ENCODE measurements at regions not wholly inside any gene's neighbourhood (a gene's known extent, or its start where the extent isn't known, plus 50 kb on each side); places are given as distances from the start of the nearest gene placed in this dataset.

DNA sequence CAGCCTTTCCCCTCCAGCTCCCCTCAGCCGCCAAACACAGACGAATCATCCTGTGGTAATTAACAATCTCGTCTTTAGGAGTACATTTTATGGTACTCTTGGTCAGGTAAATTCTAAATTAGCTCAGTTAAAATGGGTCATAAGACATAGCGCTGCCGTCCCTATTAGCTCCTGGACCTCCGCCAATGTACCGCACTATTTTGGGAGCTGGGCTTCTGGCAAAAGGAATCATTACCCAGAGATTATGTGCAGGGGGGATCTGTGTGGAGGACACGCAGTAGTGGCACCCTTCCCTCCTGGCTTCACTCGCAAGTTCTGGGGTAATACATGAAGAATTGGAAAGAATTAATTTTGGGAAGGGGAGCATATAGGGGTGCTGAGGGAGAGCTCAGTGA, 68.6 kb upstream of the ONECUT1 start:
- DNase-seq (ENCODE audit: low spot score), result no peak

DNA sequence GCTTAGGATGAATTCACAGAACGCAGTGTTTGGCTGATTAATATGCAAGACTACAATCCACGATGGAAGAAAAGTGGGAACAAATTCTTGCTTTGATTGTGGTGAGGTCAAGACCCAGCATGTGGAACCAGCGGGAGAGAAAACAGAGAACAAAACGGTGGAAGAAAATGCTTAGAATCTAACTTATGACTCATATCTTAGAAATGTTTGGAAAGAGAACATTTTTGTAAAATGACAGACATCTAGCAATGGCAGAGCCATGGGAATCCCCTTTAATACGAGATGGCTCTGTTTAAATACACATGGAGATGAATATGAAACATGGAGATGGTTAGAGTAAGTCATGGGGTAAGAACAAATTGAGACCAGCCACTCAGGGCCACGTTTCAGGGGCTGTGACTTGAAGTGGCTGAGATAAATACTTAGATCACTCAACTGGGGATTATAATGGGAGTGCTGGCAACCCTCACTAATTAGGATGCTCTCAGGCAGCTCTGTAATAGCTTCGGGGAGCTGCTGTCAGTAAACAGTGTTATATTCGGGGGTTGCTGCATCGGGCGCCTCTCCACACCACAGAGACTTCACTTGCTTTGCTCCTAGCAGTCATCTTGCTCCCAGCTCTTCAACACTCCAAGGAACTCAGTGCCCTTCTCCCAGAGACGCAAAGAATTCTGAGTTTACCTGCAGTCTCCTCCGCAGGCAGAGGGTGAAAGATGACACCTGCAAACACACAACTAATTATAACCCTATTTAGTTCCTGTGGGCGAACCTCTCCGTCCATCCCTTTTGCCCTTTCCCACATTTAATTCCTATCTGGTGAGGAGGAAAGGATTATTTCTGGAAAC, 68.0 kb upstream of the ONECUT1 start:
- no CpG with 5 or more reads among the region's 14 CpGs for whole genome bisulfite sequencing, 2 donors (ENCODE audit: extremely low coverage in 2 of 2, insufficient read length in 2 of 2, insufficient replicate concordance in 1 of 2)
- no peak overlapping the region for H2AK5ac ChIP-seq (ENCODE audit: low read depth, low read length)
- H3K9ac ChIP-seq (ENCODE audit: low read depth, low read length, poor library complexity), result no peak overlapping the region
- H4K91ac ChIP-seq (ENCODE audit: low read depth, low read length, poor library complexity), result no peak overlapping the region
- H3K14ac ChIP-seq (ENCODE audit: low read length), result no peak overlapping the region
- no peaks in the 10 kb centered on the region for H3K79me1 ChIP-seq (ENCODE audit: low read depth, low read length)
- H2BK5ac ChIP-seq (ENCODE audit: low read length), result no peak overlapping the region
- no peak overlapping the region for H3K4me2 ChIP-seq (ENCODE audit: insufficient read depth, low read length, poor library complexity, severe bottlenecking)
- no peaks in the 10 kb centered on the region for H3K36me3 ChIP-seq (replicated peaks in 1 of 2; ENCODE audit: control insufficient read depth in 2 of 2, insufficient read depth in 2 of 2, low read length in 2 of 2)
- H3K27ac ChIP-seq (replicated peaks; ENCODE audit: low read length), result peak overlapping the region; percentile 34
- peak overlapping the region; percentile 45 for H2AFZ ChIP-seq (ENCODE audit: low read length)
- peaks cover 16 to 21% of the 10 kb centered on the region in 2 donors for H3K4me1 ChIP-seq (ENCODE audit: control insufficient read depth in 2 of 2, insufficient read depth in 1 of 2, low read depth in 1 of 2, low read length in 2 of 2)
- H3K27me3 ChIP-seq (ENCODE audit: control insufficient read depth in 3 of 3, insufficient read depth in 3 of 3, low read depth in 1 of 3, low read length in 3 of 3), result no peaks in the 10 kb centered on the region
- peaks cover 0 to 2% of the 10 kb centered on the region in 2 donors for H3K9me3 ChIP-seq (replicated peaks in 1 of 2; ENCODE audit: control insufficient read depth in 2 of 2, insufficient read depth in 1 of 2, low read depth in 1 of 2, low read length in 2 of 2)
- H2BK12ac ChIP-seq (ENCODE audit: low read length), result no peak overlapping the region
- H2BK15ac ChIP-seq (ENCODE audit: low read length), result no peak overlapping the region
- no peak overlapping the region for H3K4ac ChIP-seq (ENCODE audit: low read length)
- H3K18ac ChIP-seq (ENCODE audit: low read length), result no peak overlapping the region
- no peak overlapping the region for H4K8ac ChIP-seq (ENCODE audit: low read depth, low read length)
- no peak overlapping the region for H3K4me3 ChIP-seq (ENCODE audit: low read length in 2 of 2)
- peak; percentile 37 for DNase-seq (ENCODE audit: low spot score)
- H3K23ac ChIP-seq (ENCODE audit: low read depth, low read length, poor library complexity), result no peak overlapping the region
- no peak overlapping the region for H2BK120ac ChIP-seq (ENCODE audit: low read depth, low read length)

More for the DNA sequence above, 68.6 kb upstream of the ONECUT1 start:
- Histone ChIP-seq H4K91ac (ENCODE audit: low read depth, low read length, poor library complexity) (no peak overlapping the region), H2BK15ac (ENCODE audit: low read length) (no peak overlapping the region), H2AK5ac (ENCODE audit: low read depth, low read length) (no peak overlapping the region), H3K27ac (replicated peaks; ENCODE audit: low read length) (no peak overlapping the region), H3K18ac (ENCODE audit: low read length) (peak overlapping the region; percentile 17), H4K8ac (ENCODE audit: low read depth, low read length) (no peak overlapping the region), H2BK12ac (ENCODE audit: low read length) (no peak overlapping the region), H3K79me1 (ENCODE audit: low read depth, low read length) (no peaks in the 10 kb centered on the region), H3K9me3 (replicated peaks in 1 of 2; ENCODE audit: control insufficient read depth in 2 of 2, insufficient read depth in 1 of 2, low read depth in 1 of 2, low read length in 2 of 2) (peaks cover 0 to 2% of the 10 kb centered on the region in 2 donors), H3K23ac (ENCODE audit: low read depth, low read length, poor library complexity) (no peak overlapping the region), H3K14ac (ENCODE audit: low read length) (no peak overlapping the region), H3K27me3 (ENCODE audit: control insufficient read depth in 3 of 3, insufficient read depth in 3 of 3, low read depth in 1 of 3, low read length in 3 of 3) (no peaks in the 10 kb centered on the region), H3K36me3 (replicated peaks in 1 of 2; ENCODE audit: control insufficient read depth in 2 of 2, insufficient read depth in 2 of 2, low read length in 2 of 2) (no peaks in the 10 kb centered on the region), H3K4me1 (ENCODE audit: control insufficient read depth in 2 of 2, insufficient read depth in 1 of 2, low read depth in 1 of 2, low read length in 2 of 2) (peaks cover 16 to 21% of the 10 kb centered on the region in 2 donors), H3K4ac (ENCODE audit: low read length) (no peak overlapping the region), H2AFZ (ENCODE audit: low read length) (peak overlapping the region; percentile 45), H3K4me3 (ENCODE audit: low read length in 2 of 2) (no peak overlapping the region), H3K9ac (ENCODE audit: low read depth, low read length, poor library complexity) (no peak overlapping the region), H2BK5ac (ENCODE audit: low read length) (no peak overlapping the region), H2BK120ac (ENCODE audit: low read depth, low read length) (no peak overlapping the region), H3K4me2 (ENCODE audit: insufficient read depth, low read length, poor library complexity, severe bottlenecking) (no peak overlapping the region)
- WGBS, 2 donors (ENCODE audit: extremely low coverage in 2 of 2, insufficient read length in 2 of 2, insufficient replicate concordance in 1 of 2), result no CpG with 5 or more reads among the region's 9 CpGs

DNA sequence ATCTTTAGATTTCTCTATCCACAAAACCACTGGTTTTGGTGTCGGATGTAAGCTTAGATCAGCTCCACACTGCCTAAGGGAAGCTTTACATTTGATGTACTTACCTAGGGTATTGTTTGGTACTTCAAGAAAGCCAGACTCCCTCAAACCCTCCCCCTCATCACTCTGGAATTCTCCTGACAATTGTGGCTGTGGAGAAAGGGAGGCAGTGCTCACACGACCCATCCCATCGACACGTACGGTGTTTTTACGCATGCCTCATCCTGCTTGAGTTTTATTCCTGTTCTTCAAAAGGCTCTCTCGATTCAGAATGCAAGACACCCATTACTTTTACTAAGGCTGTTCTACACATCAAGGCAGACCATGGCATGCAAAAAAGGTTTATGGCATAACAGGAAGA, 67.3 kb upstream of the ONECUT1 start:
- H3K4me2 ChIP-seq (ENCODE audit: insufficient read depth, low read length, poor library complexity, severe bottlenecking), result no peak overlapping the region
- H3K4me3 ChIP-seq (ENCODE audit: low read length in 2 of 2), result no peak overlapping the region
- peaks cover 16 to 21% of the 10 kb centered on the region in 2 donors for H3K4me1 ChIP-seq (ENCODE audit: control insufficient read depth in 2 of 2, insufficient read depth in 1 of 2, low read depth in 1 of 2, low read length in 2 of 2)
- no CpG with 5 or more reads among the region's 7 CpGs for WGBS, 2 donors (ENCODE audit: extremely low coverage in 2 of 2, insufficient read length in 2 of 2, insufficient replicate concordance in 1 of 2)
- no peak overlapping the region for H2AK5ac ChIP-seq (ENCODE audit: low read depth, low read length)
- peaks cover 0 to 2% of the 10 kb centered on the region in 2 donors for H3K9me3 ChIP-seq (replicated peaks in 1 of 2; ENCODE audit: control insufficient read depth in 2 of 2, insufficient read depth in 1 of 2, low read depth in 1 of 2, low read length in 2 of 2)
- H3K14ac ChIP-seq (ENCODE audit: low read length), result no peak overlapping the region
- no peak overlapping the region for H3K9ac ChIP-seq (ENCODE audit: low read depth, low read length, poor library complexity)
- H3K23ac ChIP-seq (ENCODE audit: low read depth, low read length, poor library complexity), result no peak overlapping the region
- H3K18ac ChIP-seq (ENCODE audit: low read length), result no peak overlapping the region
- no peak overlapping the region for H2BK12ac ChIP-seq (ENCODE audit: low read length)
- no peak overlapping the region for H4K8ac ChIP-seq (ENCODE audit: low read depth, low read length)
- DNase-seq (ENCODE audit: low spot score), result no peak
- H2BK5ac ChIP-seq (ENCODE audit: low read length), result no peak overlapping the region
- H2BK120ac ChIP-seq (ENCODE audit: low read depth, low read length), result no peak overlapping the region
- H2BK15ac ChIP-seq (ENCODE audit: low read length), result no peak overlapping the region
- peak overlapping the region; percentile 1 for H3K27ac ChIP-seq (replicated peaks; ENCODE audit: low read length)
- no peak overlapping the region for H3K4ac ChIP-seq (ENCODE audit: low read length)
- no peaks in the 10 kb centered on the region for H3K27me3 ChIP-seq (ENCODE audit: control insufficient read depth in 3 of 3, insufficient read depth in 3 of 3, low read depth in 1 of 3, low read length in 3 of 3)
- peak overlapping the region; percentile 45 for H2AFZ ChIP-seq (ENCODE audit: low read length)
- no peaks in the 10 kb centered on the region for H3K79me1 ChIP-seq (ENCODE audit: low read depth, low read length)
- no peaks in the 10 kb centered on the region for H3K36me3 ChIP-seq (replicated peaks in 1 of 2; ENCODE audit: control insufficient read depth in 2 of 2, insufficient read depth in 2 of 2, low read length in 2 of 2)
- H4K91ac ChIP-seq (ENCODE audit: low read depth, low read length, poor library complexity), result no peak overlapping the region

DNA sequence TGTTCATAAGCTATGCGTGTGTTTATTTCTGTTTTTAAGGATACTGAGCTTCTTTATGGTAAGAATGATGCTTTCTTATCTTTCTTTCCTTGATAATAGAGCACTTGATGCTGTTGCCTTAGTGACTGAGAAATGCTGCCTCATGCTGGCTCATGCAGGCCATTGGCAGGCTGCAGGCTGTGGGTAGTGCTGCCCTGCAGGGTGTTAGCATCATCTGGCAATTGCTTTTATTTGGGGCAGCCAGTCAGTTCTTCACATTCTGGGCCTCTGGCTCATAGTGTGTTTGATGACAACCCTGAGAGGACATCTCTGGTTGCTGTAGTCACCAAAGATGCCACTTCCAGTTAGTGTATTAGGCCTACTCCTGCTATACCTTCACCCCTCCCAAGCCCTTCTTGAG, 66.2 kb upstream of the ONECUT1 start:
- no CpG with 5 or more reads among the region's 1 CpG for WGBS, 2 donors (ENCODE audit: extremely low coverage in 2 of 2, insufficient read length in 2 of 2, insufficient replicate concordance in 1 of 2)
- H2BK120ac ChIP-seq (ENCODE audit: low read depth, low read length), result no peak overlapping the region
- H3K9me3 ChIP-seq (replicated peaks in 1 of 2; ENCODE audit: control insufficient read depth in 2 of 2, insufficient read depth in 1 of 2, low read depth in 1 of 2, low read length in 2 of 2), result peaks cover 0 to 2% of the 10 kb centered on the region in 2 donors
- no peak overlapping the region for H3K9ac ChIP-seq (ENCODE audit: low read depth, low read length, poor library complexity)
- no peaks in the 10 kb centered on the region for H3K27me3 ChIP-seq (ENCODE audit: control insufficient read depth in 3 of 3, insufficient read depth in 3 of 3, low read depth in 1 of 3, low read length in 3 of 3)
- no peaks in the 10 kb centered on the region for H3K79me1 ChIP-seq (ENCODE audit: low read depth, low read length)
- H3K36me3 ChIP-seq (replicated peaks in 1 of 2; ENCODE audit: control insufficient read depth in 2 of 2, insufficient read depth in 2 of 2, low read length in 2 of 2), result no peaks in the 10 kb centered on the region
- H3K18ac ChIP-seq (ENCODE audit: low read length), result no peak overlapping the region
- no peak overlapping the region for H2BK12ac ChIP-seq (ENCODE audit: low read length)
- H2BK15ac ChIP-seq (ENCODE audit: low read length), result no peak overlapping the region
- H2BK5ac ChIP-seq (ENCODE audit: low read length), result no peak overlapping the region
- H4K8ac ChIP-seq (ENCODE audit: low read depth, low read length), result no peak overlapping the region
- H3K4ac ChIP-seq (ENCODE audit: low read length), result no peak overlapping the region
- H3K23ac ChIP-seq (ENCODE audit: low read depth, low read length, poor library complexity), result no peak overlapping the region
- peak overlapping the region; percentile 30 for H2AK5ac ChIP-seq (ENCODE audit: low read depth, low read length)
- no peak for DNase-seq (ENCODE audit: low spot score)
- H4K91ac ChIP-seq (ENCODE audit: low read depth, low read length, poor library complexity), result no peak overlapping the region
- H3K4me1 ChIP-seq (ENCODE audit: control insufficient read depth in 2 of 2, insufficient read depth in 1 of 2, low read depth in 1 of 2, low read length in 2 of 2), result peaks cover 16 to 21% of the 10 kb centered on the region in 2 donors
- H3K14ac ChIP-seq (ENCODE audit: low read length), result no peak overlapping the region
- H3K4me2 ChIP-seq (ENCODE audit: insufficient read depth, low read length, poor library complexity, severe bottlenecking), result no peak overlapping the region
- H2AFZ ChIP-seq (ENCODE audit: low read length), result no peak overlapping the region
- H3K4me3 ChIP-seq (ENCODE audit: low read length in 2 of 2), result no peak overlapping the region
- H3K27ac ChIP-seq (replicated peaks; ENCODE audit: low read length), result no peak overlapping the region
